Hindlimb muscle (tissue), 1 donor: ENCODE measurements at regions not wholly inside any gene's neighbourhood (a gene's known extent, or its start where the extent isn't known, plus 50 kb on each side); places are given as distances from the start of the nearest gene placed in this dataset.
"Not testable (repeated sequence)": the region's sequence is repeated elsewhere in the genome, so short reads cannot be mapped to it uniquely, and the experiment has no call there.

ENCODE experiments used
- DNase-seq: peaks from one replicate; pipeline ENCODE4 v3.0.0-alpha.2; 2013

DNA sequence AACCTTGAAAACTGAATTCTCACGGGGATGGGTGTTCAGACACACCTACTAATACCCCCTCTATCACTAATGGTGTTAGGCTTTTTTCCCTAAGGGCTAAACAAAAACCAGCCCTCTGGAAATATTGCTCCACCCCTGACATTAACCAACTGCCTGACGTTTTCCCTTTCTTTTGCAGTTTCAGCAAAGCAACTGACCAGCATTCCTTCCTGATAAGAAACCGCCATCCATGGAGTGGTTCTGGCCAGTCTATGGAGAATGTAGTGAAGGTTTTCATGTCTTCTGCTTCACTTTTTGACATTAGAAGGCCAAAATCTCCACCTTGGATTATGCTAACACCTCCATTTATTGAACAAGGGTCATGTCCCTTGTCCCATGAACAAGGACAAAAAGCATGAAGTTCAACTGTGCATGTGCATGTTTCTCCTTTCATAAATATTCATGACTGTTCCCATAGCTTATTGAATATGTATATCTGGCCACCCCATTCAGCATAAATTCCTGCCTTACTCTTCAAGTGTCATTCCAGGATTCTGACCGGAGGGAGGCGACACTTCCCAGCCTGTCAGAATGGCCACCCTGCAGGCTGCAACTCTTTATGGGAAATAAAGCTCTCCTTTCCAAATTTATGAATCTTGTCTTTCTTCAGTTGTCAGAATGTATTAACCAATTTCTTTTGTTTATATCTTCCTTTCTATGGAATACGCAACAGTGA, 314.3 kb downstream of the HHIPL2 start:
- no peak for DNase-seq

GRCh38 chr1:222232842-222233241, 315.1 kb downstream of the HHIPL2 start:
- no peak for DNase-seq

DNA sequence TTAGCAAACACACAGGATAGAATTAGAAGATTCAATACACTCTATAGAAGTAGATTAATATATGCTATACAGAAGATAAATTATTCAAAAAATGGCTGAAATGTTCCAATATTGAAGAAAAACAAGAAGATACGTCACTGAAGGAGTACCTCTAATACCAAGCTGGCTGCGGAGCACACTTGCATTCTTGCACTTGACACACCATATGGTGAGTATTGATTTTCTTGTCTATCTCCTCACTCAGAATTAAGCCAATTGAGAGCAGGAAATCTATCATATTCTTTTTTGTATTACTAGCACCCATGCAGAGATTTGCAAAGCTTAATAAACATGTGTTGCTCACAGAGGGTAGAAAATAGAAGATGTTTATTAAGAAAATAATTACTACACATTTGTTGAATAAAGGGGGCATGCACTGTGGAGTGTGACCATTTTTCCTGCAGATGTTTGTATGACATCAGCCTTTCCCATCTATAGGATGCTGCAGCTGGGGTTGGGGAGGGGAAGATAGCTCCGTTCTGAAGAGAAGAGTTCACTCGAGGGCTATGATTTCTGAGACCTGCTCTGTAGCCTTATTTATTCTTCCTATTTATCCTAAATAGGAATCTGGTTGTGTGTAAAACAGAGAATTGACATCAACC, 318.1 kb downstream of the HHIPL2 start:
- no peak for DNase-seq

DNA sequence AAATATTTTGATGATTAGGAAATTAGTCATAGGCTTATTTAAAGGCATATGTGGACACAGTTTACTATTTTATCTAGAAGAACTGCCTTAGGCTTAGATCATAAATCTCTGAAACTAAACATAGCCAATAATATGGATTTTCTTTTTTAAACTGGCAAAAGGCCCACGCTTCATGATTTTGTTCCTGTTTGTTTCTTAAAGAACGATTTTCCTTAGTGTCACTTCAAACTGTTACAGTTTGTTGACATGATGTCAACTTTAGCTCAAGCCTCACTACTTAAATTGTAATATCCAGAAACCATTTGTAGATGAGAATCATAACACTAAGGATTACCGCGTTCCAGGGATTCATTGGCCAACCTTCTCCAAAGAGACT, 322.6 kb downstream of the HHIPL2 start:
- DNase-seq, result peak; percentile 36

- peak; percentile 13 for DNase-seq
Measured at GRCh38 chr1:222224636-222225315, 323.1 kb downstream of the HHIPL2 start.

GRCh38 chr1:222224156-222224555, 323.7 kb downstream of the HHIPL2 start:
- no peak for DNase-seq

GRCh38 chr1:222223010-222223409, 324.9 kb downstream of the HHIPL2 start:
- DNase-seq, result no peak

GRCh38 chr1:222216255-222216754, 331.6 kb downstream of the HHIPL2 start:
- DNase-seq, result peak; percentile 10

DNA sequence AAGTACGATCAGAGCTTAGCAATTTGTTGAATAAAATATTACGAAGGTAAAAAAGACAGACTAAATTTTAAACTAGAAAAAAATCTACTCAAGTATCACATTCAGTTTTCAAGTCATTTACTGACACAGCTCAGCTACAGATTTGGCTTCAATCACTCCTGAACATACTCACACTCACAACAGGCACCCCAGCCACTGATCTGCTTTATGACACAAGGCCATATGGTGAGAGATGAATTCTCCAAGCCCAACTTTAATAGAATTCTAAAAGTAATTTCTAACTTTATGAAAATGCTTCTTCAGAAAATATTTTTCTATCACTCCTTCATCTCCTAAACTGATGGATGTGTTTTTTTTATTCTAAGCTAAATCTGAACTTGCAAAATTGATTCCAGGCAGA, 337.1 kb downstream of the HHIPL2 start:
- no peak for DNase-seq

GRCh38 chr1:222204475-222204874, 343.4 kb downstream of the HHIPL2 start:
- no peak for DNase-seq

DNA sequence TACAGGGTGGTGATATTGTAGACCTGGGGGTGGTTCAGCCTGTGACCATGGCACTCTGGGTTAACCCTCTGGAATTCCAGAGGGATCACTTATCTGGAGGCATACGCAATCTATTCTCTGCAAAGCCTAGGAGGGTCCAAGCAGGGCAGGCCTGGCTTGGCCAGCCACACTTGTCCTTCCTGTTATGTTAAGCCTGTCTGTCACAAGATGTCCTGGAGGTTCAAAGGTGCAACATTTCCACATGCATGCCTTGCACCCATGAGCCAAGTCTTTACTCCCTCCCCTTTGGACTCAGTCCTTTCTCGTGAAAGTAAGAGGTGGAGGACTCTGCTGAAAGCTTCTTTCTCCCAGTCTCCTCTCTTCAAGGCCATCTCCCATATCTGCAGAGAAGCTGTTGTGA, 345.1 kb downstream of the HHIPL2 start:
- no peak for DNase-seq

- DNase-seq, result no peak
Measured at GRCh38 chr1:222196736-222197135, 351.2 kb downstream of the HHIPL2 start.

- no peak for DNase-seq
Measured at GRCh38 chr1:222196288-222196687, 351.6 kb downstream of the HHIPL2 start.

DNA sequence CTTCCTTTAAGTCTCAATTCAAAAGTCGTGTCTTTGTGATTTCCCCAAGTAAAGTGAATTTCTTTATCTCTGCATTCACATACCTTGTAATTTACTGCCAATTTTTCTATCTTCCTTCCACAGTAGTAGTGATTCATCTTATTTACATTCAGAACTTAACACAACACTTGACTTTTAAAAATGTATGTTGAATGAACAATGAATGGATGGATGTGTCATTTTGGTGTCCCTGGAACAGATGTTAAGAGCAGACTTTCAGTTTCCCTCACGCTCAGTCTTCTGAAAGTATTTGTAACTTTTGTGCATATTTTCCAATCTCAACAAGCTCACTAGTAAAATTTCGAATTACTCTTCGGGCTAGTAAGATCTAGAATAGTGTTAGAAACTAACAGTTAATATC, 352.0 kb downstream of the HHIPL2 start:
- DNase-seq, result no peak

DNA sequence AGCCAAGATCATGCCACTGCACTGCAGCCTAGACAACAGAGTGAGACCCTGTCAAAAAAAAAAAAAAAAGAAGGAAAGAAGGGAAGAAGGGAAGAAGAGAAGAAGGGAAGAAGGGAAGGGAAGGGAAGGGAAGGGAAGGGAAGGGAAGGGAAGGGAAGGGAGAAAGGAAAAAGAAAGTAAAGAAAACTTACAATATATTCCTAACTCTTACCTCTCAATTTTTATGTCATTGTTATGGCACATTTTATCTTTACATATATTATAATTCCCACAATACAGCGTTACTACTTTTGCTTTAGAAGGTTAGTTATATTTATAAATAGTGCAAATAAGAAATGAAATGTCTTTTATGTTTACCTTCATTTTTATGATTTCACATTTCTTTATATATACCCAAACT, 358.7 kb downstream of the HHIPL2 start:
- DNase-seq, result no peak

DNA sequence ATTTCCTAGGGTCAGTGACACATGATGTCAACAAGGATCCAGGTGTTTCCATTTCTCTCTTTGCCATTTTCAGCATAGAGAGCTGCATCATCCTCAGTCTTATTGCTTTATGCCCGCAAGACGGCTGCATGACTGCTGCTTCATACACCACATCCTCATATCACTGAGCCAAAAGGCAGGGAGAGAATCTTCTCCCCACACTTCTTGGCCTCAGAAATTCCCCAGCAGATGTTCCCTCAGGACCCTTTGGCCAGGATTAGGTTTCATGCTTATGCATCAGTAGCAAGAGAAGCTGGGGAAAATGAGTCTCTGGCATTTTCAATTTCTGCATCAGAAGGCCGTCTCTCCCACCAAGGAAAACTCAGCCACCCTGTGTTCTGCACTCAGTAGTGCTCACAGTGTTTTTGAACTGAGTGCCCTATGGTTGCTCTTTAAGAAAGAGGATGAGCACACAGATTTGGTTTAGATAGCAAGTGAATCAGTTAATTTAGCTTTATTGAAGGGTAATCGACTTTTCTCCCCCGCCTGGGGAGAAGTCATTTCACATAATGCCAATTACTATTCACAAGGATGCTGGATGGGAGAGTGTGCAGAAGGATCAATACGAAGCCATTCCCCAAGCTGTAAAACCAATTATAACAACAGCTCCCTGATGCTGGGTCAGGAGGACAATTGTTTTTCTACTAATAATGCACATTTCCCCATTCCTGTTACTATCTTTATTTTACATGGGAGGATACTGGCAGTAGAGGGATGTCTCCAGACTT, 360.2 kb downstream of the HHIPL2 start:
- DNase-seq, result no peak

DNA sequence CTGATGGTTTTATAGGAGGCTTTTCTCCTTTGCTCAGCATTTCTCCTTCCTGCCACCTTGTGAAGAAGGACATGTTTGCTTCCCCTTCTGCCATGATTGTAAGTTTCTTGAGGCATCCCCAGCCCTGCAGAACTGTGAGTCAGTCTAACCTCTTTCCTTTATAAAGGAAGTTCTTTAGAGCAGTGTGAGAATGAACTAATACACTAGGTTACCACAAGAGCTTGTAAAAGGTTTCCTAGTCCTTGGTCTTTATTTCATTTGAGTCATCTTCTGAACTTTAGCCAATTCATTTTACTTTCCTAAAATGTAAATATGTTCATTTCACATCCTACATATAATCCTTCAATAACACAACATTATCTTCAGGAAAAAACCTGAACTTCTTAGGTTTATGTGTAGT, 365.3 kb downstream of the HHIPL2 start:
- no peak for DNase-seq

DNA sequence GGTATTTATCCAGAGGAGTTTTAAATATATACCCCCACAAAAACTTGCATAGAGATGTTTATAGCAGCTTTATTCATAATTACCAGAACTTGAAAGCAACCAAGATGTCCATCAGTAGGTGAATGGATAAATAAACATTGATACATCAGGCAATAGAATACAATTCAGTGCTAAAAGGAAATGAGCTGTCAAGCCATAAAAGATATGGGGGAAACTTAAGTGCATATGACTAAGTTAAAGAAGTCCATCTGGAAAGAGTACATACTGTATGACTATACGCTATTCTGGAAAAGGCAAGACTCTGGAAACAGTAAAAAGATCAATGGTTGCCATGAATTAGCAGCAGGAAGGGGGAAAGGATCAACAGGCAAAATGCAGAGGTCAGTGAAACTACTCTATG, 366.7 kb downstream of the HHIPL2 start:
- no peak for DNase-seq

DNA sequence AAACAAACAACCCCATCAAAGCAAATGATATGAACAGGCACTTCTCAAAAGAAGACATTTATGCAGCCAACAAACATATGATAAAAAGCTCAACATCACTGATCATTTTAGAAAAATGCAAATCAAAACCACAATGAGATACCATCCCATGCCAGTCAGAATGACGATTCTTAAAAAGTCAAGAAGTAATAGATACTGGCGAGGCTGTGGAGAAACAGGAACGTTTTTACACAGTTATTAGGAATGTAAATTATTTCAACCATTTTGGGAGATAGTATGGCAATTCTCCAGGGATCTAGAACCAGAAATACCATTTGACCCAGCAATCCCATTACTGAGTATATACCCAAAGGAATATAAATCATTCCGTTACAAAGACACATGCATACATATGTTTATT, 370.4 kb downstream of the HHIPL2 start:
- DNase-seq, result not testable (repeated sequence)

GRCh38 chr1:222171005-222171404, 376.9 kb downstream of the HHIPL2 start:
- DNase-seq, result no peak

DNA sequence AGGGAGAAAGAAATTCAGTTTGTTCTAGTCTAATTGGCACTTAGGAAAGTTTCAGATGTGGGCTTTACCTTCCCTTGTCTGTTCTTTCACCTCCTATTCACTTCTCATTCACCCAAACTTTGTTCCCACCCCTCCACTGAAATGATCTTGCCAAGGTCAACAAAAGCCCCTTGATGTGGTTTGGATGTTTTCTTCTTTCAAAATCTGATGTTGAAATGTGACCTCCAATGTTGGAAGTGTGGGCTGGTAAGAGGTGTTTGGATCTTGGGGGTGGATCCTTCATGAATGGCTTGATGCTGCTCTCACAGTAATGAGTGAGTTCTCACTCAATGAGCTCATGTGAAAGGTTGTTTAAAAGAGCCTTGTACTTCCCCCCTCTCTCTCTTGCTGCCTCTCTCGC, 379.3 kb downstream of the HHIPL2 start:
- DNase-seq, result no peak

DNA sequence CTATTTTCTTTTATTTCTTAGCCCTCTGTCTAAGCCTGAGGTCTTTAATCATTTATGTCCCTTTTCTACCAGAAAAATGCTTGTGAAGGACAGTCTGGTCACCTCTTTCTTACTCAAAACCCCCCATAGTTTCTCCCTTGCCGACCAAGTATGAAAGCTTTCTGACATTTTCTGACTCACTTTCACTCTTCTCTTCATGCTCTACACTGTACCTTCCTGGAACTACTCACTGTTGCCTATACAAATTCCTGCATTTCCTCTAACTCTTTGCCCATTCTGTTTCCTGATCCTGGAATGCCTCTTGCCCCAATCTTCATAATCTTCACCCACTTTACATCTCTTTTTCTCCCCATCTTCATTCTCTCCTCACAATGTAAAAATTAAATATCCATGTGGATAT, 380.0 kb downstream of the HHIPL2 start:
- no peak for DNase-seq

DNA sequence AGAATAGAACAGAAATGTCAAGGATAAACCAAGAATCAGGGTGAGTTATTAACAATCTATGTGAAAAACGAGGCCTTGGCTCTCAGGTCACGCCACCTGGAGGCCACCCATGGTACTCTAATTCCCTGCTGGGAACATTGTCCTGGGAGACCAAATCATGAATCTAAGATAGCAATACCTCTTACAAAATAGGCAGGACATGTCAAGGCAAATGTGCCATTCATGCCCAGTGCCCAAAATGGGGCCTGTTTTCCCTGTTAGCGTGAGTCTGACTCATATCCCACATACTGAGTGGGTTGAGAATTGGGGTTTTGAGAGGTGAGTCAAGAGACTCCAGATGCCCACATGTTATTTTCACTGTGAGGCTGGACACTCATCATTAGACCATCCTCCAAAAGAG, 380.8 kb downstream of the HHIPL2 start:
- no peak for DNase-seq
